GM18867 (cell line): ENCODE measurements at regions not wholly inside any gene's neighbourhood (a gene's known extent, or its start where the extent isn't known, plus 50 kb on each side); places are given as distances from the start of the nearest gene placed in this dataset.

Source experiments
- ATAC-seq: cut with Tn5 transposase; IDR thresholded peaks from one replicate; pipeline ENCODE4 v1.9.1; 2021; ENCODE audit warnings: mild to moderate bottlenecking, moderate library complexity; ENCODE audit not compliant: unreplicated experiment

- no peak for ATAC-seq
These were observed 880.8 kb downstream of the TECRL start for GRCh38 chr4:63528256-63528991.

- no peak for ATAC-seq
These were observed 883.0 kb downstream of the TECRL start for GRCh38 chr4:63526251-63526650.

GRCh38 chr4:63524764-63525163 is 884.5 kb downstream of the TECRL start:
- ATAC-seq = no peak

GRCh38 chr4:63505714-63506460 is 903.4 kb downstream of the TECRL start:
- ATAC-seq = no peak

GRCh38 chr4:63493265-63493664 is 916.0 kb downstream of the TECRL start:
- no peak for ATAC-seq

- ATAC-seq = no peak
These were observed 916.7 kb downstream of the TECRL start for GRCh38 chr4:63492515-63492914.

- no peak for ATAC-seq
These were observed 944.9 kb downstream of the TECRL start for GRCh38 chr4:63464393-63464792.

GRCh38 chr4:63460075-63460474 is 949.2 kb downstream of the TECRL start:
- no peak for ATAC-seq

- ATAC-seq = peak; percentile 68
These were observed 949.9 kb downstream of the TECRL start for GRCh38 chr4:63459329-63459728.

- no peak for ATAC-seq
These were observed 951.2 kb downstream of the TECRL start for GRCh38 chr4:63458010-63458409.

GRCh38 chr4:63440236-63440635 is 969.0 kb downstream of the TECRL start:
- no peak for ATAC-seq

GRCh38 chr4:63430105-63430504 is 979.1 kb downstream of the TECRL start:
- ATAC-seq = no peak

- ATAC-seq = no peak
These were observed 1013.0 kb downstream of the TECRL start for GRCh38 chr4:63396269-63396668.

- ATAC-seq = no peak
These were observed 1015.7 kb downstream of the TECRL start for GRCh38 chr4:63393544-63393943.

GRCh38 chr4:63379750-63380522 is 1029.3 kb downstream of the TECRL start:
- ATAC-seq = no peak

- no peak for ATAC-seq
These were observed 1038.2 kb downstream of the TECRL start for GRCh38 chr4:63371001-63371400.

- ATAC-seq = no peak
These were observed 1047.6 kb downstream of the TECRL start for GRCh38 chr4:63361628-63362027.

- no peak for ATAC-seq
These were observed 1048.2 kb downstream of the TECRL start for GRCh38 chr4:63361066-63361465.

- ATAC-seq = no peak
These were observed 1059.6 kb downstream of the TECRL start for GRCh38 chr4:63349674-63350025.

- ATAC-seq = no peak
These were observed 1060.2 kb downstream of the TECRL start for GRCh38 chr4:63348735-63349673.

GRCh38 chr4:63325140-63325539 is 1084.1 kb downstream of the TECRL start:
- no peak for ATAC-seq
